K562 (cell line): ENCODE measurements at regions not wholly inside any gene's neighbourhood (a gene's known extent, or its start where the extent isn't known, plus 50 kb on each side); places are given as distances from the start of the nearest gene placed in this dataset.

ENCODE experiments used
- ATF1 ChIP-seq, 2 experiments: fragments of 450-650 bp in 1 of 2; IDR thresholded peaks; 2 replicates each; pipeline ENCODE4 v1.6.1; 2016; ENCODE audit warnings: missing compliant biosample characterization in 1 of 2, missing genetic modification characterization in 1 of 2
- FOXM1 ChIP-seq, 2 experiments: fragments of 450-650 bp in 1 of 2; sonication (generic) in 1 of 2; formaldehyde crosslinking in 1 of 2; IDR thresholded peaks; 2 replicates each; pipeline versions ENCODE4 v1.6.1 to v1.9.0; 2017 to 2022; ENCODE audit warnings: low read depth in 2 of 2, mild to moderate bottlenecking in 2 of 2, missing genetic modification reagents in 1 of 2, moderate library complexity in 1 of 2
- GATA2 ChIP-seq: sonication (generic); formaldehyde crosslinking; IDR thresholded peaks from 2 replicates; pipeline ENCODE4 v1.4.0; 2020; ENCODE audit warnings: mild to moderate bottlenecking, missing genetic modification reagents
- KLF1 ChIP-seq: fragments of 450-650 bp; IDR thresholded peaks from 2 replicates; pipeline ENCODE4 v1.6.1; 2016; ENCODE audit warnings: missing genetic modification characterization, missing compliant biosample characterization
- KLF16 ChIP-seq: IDR thresholded peaks from 2 replicates; pipeline ENCODE4 v1.6.1; 2016; ENCODE audit warnings: antibody characterized with exemption
- MED1 ChIP-seq: sonication (generic); formaldehyde crosslinking; IDR thresholded peaks from 2 replicates; pipeline ENCODE4 v1.8.1; 2023; ENCODE audit warnings: missing genetic modification reagents, borderline replicate concordance
- MTA3 ChIP-seq: fragments of 450-650 bp; formaldehyde crosslinking; IDR thresholded peaks from 2 replicates; pipeline ENCODE4 v1.6.1; 2017; ENCODE audit warnings: mild to moderate bottlenecking, borderline replicate concordance
- NFE2 ChIP-seq: IDR thresholded peaks from 2 replicates; pipeline ENCODE4 v1.6.1; 2014; ENCODE audit warnings: antibody characterized with exemption, low read depth
- RBFOX2 ChIP-seq: fragments of 200-400 bp; formaldehyde crosslinking; IDR thresholded peaks from 2 replicates; pipeline ENCODE4 v1.6.1; 2017; ENCODE audit warnings: low read depth, mild to moderate bottlenecking, low read length, moderate library complexity
- SAFB ChIP-seq: fragments of 200-400 bp; formaldehyde crosslinking; IDR thresholded peaks from 2 replicates; pipeline ENCODE4 v1.6.1; 2017; ENCODE audit warnings: low read depth, low read length, borderline replicate concordance
- ZNF24 ChIP-seq: fragments of 450-650 bp; IDR thresholded peaks from 2 replicates; pipeline ENCODE4 v1.6.1; 2016
- TF ChIP-seq, protein P1 (sequence below), 3 experiments: IDR thresholded peaks in 2 of 3; conservative IDR thresholded peaks in 1 of 3; 2 replicates each; pipeline ENCODE4 v1.5.1; 2011 to 2012; ENCODE audit warnings: low read length in 3 of 3, mild to moderate bottlenecking in 3 of 3, control low read depth in 2 of 3, improper control_type of control experiment in 1 of 3, inconsistent platforms in 1 of 3, low read depth in 1 of 3, mixed read lengths in 1 of 3, moderate library complexity in 1 of 3; ENCODE audit not compliant: insufficient read depth in 2 of 3
- TF ChIP-seq, protein P2 (sequence below): fragments of 250-450 bp; sonication (Bioruptor Pico); IDR thresholded peaks from 2 replicates; pipeline ENCODE4 v1.8.0; 2022; ENCODE audit warnings: moderate library complexity, mild to moderate bottlenecking, inconsistent platforms
- TF ChIP-seq, protein P3 (sequence below): fragments of 150-350 bp; conservative IDR thresholded peaks from 2 replicates; pipeline ENCODE4 v1.6.1; 2014; ENCODE audit warnings: low read length
- TF ChIP-seq, protein P4 (sequence below), 2 experiments: IDR thresholded peaks; 2 replicates each; pipeline ENCODE4 v1.6.1; 2011; ENCODE audit warnings: borderline replicate concordance in 1 of 2, control low read depth in 1 of 2, low read depth in 1 of 2, low read length in 1 of 2, mild to moderate bottlenecking in 1 of 2, mixed read lengths in 1 of 2, moderate library complexity in 1 of 2; ENCODE audit not compliant: insufficient read depth in 1 of 2, insufficient read length in 1 of 2, poor library complexity in 1 of 2, severe bottlenecking in 1 of 2; ENCODE audit errors: extremely low read depth in 1 of 2

DNA sequence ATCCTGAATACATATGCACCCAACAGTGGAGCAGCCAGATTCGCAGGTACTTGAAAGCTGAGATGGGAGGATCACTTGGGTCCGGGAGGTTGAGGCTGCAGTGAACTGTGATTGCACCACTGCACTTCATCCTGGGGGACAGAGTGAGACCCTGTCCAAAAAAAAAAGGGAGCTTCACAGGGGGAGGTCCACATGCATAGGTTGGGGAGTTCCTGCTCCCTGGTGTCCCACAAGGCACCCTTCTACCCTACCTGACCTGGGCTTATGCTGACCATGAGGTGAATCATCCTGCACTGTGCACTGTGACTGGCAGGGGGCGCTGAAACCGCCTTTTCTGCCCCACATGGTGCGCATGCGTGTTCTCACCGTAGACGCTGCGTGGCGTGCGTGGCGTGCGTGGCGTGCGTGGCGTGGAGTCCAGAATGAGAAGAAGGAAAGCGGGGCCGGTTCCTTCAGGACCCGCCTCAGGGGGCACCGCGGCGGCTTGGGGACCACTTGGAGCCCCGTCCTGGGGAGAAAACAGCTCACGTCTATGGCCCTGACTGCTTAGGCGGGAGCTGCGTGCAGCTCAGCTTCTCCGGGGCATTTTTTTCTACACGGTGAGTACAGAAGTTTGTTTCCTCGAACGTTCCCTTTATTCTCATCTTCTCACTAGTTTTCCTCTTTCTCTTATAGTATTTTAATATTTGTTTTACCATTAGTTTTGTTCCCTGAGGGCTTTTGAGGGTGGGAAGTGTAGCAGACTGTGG lies 116.6 kb upstream of the GRK3 start (continued):
- TF ChIP-seq, protein P1, sequence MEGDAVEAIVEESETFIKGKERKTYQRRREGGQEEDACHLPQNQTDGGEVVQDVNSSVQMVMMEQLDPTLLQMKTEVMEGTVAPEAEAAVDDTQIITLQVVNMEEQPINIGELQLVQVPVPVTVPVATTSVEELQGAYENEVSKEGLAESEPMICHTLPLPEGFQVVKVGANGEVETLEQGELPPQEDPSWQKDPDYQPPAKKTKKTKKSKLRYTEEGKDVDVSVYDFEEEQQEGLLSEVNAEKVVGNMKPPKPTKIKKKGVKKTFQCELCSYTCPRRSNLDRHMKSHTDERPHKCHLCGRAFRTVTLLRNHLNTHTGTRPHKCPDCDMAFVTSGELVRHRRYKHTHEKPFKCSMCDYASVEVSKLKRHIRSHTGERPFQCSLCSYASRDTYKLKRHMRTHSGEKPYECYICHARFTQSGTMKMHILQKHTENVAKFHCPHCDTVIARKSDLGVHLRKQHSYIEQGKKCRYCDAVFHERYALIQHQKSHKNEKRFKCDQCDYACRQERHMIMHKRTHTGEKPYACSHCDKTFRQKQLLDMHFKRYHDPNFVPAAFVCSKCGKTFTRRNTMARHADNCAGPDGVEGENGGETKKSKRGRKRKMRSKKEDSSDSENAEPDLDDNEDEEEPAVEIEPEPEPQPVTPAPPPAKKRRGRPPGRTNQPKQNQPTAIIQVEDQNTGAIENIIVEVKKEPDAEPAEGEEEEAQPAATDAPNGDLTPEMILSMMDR (IDR thresholded peaks at IDR 0.05 in 2 of 3, conservative IDR thresholded peaks at IDR 0.05 in 1 of 3; ENCODE audit: insufficient read depth in 2 of 3, low read depth in 1 of 3, low read length in 3 of 3), result peak; percentile 79 to 90 (median 86)
- TF ChIP-seq KLF1 (tag), result no peak
- TF ChIP-seq ATF1 (CRISPR knock-in tag; IDR thresholded peaks at IDR 0.05), result no peak
- TF ChIP-seq ATF1 (tag; IDR thresholded peaks at IDR 0.05), result peak; percentile 32; the same call in 1 of the 2 replicates
- peak; percentile 78 for TF ChIP-seq RBFOX2
- TF ChIP-seq NFE2, result peak; percentile 23; the same call in 1 of the 2 replicates
- 0 out of 2 replicates have a peak, but pooled peaks have one; percentile 17 for TF ChIP-seq KLF16
- peak; percentile 62; the same call in 1 of the 2 replicates for TF ChIP-seq MTA3
- TF ChIP-seq, protein P2, sequence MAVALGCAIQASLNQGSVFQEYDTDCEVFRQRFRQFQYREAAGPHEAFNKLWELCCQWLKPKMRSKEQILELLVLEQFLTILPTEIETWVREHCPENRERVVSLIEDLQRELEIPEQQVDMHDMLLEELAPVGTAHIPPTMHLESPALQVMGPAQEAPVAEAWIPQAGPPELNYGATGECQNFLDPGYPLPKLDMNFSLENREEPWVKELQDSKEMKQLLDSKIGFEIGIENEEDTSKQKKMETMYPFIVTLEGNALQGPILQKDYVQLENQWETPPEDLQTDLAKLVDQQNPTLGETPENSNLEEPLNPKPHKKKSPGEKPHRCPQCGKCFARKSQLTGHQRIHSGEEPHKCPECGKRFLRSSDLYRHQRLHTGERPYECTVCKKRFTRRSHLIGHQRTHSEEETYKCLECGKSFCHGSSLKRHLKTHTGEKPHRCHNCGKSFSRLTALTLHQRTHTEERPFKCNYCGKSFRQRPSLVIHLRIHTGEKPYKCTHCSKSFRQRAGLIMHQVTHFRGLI, result no peak
- TF ChIP-seq FOXM1 (IDR thresholded peaks at IDR 0.05; ENCODE audit: low read depth), result no peak
- no peak for TF ChIP-seq FOXM1 (CRISPR knock-in tag; IDR thresholded peaks at IDR 0.05; ENCODE audit: low read depth)
- TF ChIP-seq, protein P3, sequence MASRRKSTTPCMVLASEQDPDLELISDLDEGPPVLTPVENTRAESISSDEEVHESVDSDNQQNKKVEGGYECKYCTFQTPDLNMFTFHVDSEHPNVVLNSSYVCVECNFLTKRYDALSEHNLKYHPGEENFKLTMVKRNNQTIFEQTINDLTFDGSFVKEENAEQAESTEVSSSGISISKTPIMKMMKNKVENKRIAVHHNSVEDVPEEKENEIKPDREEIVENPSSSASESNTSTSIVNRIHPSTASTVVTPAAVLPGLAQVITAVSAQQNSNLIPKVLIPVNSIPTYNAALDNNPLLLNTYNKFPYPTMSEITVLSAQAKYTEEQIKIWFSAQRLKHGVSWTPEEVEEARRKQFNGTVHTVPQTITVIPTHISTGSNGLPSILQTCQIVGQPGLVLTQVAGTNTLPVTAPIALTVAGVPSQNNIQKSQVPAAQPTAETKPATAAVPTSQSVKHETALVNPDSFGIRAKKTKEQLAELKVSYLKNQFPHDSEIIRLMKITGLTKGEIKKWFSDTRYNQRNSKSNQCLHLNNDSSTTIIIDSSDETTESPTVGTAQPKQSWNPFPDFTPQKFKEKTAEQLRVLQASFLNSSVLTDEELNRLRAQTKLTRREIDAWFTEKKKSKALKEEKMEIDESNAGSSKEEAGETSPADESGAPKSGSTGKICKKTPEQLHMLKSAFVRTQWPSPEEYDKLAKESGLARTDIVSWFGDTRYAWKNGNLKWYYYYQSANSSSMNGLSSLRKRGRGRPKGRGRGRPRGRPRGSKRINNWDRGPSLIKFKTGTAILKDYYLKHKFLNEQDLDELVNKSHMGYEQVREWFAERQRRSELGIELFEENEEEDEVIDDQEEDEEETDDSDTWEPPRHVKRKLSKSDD, result no peak
- peak; percentile 92 for TF ChIP-seq SAFB
- TF ChIP-seq GATA2 (CRISPR knock-in tag), result no peak
- no peak for TF ChIP-seq MED1 (CRISPR knock-in tag)
- TF ChIP-seq, protein P4, sequence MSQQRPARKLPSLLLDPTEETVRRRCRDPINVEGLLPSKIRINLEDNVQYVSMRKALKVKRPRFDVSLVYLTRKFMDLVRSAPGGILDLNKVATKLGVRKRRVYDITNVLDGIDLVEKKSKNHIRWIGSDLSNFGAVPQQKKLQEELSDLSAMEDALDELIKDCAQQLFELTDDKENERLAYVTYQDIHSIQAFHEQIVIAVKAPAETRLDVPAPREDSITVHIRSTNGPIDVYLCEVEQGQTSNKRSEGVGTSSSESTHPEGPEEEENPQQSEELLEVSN (IDR thresholded peaks at IDR 0.05; ENCODE audit: borderline replicate concordance in 1 of 2, extremely low read depth in 1 of 2, insufficient read depth in 1 of 2, insufficient read length in 1 of 2, low read depth in 1 of 2, low read length in 1 of 2, poor library complexity in 1 of 2, severe bottlenecking in 1 of 2), result peak; percentile 51 to 74
- TF ChIP-seq ZNF24, result peak; percentile 89
